Gastrocnemius medialis (tissue), 4 donors: ENCODE measurements at regions not wholly inside any gene's neighbourhood (a gene's known extent, or its start where the extent isn't known, plus 50 kb on each side); places are given as distances from the start of the nearest gene placed in this dataset.

Experiments used
- ATAC-seq, 2 donors: fragments of 150-250 bp; one replicate each; pipeline ENCODE4 v1.9.1; 2016
- DNase-seq, 2 donors: peaks; one replicate each; pipeline ENCODE4 v3.0.0-alpha.2; 2019
- H3K27ac ChIP-seq, 4 donors: fragments of 200-600 bp; sonication (generic); 1 replicate in 1 of 4; 2 replicates in 3 of 4; pipeline ENCODE4 v1.5.1; 2016 to 2018; ENCODE audit warnings: mild to moderate bottlenecking in 2 of 4, moderate library complexity in 1 of 4
- H3K27me3 ChIP-seq, 3 donors: fragments of 200-600 bp; sonication (generic) in 2 of 3; 1 replicate in 1 of 3; 2 replicates in 2 of 3; pipeline versions ENCODE4 v1.5.1 to v1.6.0; 2016 to 2019; ENCODE audit warnings: mild to moderate bottlenecking in 1 of 3, moderate library complexity in 1 of 3
- H3K36me3 ChIP-seq, 2 donors: fragments of 200-600 bp; sonication (generic) in 1 of 2; one replicate each; pipeline ENCODE4 v1.5.1; 2017 to 2018
- H3K4me1 ChIP-seq, 2 donors: fragments of 200-600 bp; sonication (generic) in 1 of 2; one replicate each; pipeline ENCODE4 v1.5.1; 2016 to 2017; ENCODE audit warnings: mild to moderate bottlenecking in 2 of 2
- H3K4me3 ChIP-seq, 4 donors: fragments of 200-600 bp; sonication (generic) in 3 of 4; 1 replicate in 1 of 4; 2 replicates in 3 of 4; pipeline ENCODE4 v1.5.1; 2016 to 2019; ENCODE audit warnings: mild to moderate bottlenecking in 2 of 4
- H3K9me3 ChIP-seq, 3 donors: fragments of 200-600 bp; sonication (generic) in 2 of 3; 1 replicate in 1 of 3; 2 replicates in 2 of 3; pipeline ENCODE4 v1.5.1; 2016 to 2019
- CTCF ChIP-seq, 5 experiments: fragments of 450-650 bp in 3 of 5; fragments of 200-600 bp in 2 of 5; sonication (generic) in 2 of 5; IDR thresholded peaks in 4 of 5; conservative IDR thresholded peaks in 1 of 5; 1 replicate in 4 of 5; 2 replicates in 1 of 5; pipeline ENCODE4 v1.5.1; 2016 to 2019; ENCODE audit warnings: antibody characterized with exemption in 5 of 5, mild to moderate bottlenecking in 3 of 5, moderate library complexity in 3 of 5
- POLR2A ChIP-seq, 2 donors: fragments of 450-650 bp; IDR thresholded peaks; one replicate each; pipeline ENCODE4 v1.6.1; 2017; ENCODE audit warnings: antibody characterized with exemption in 2 of 2, mild to moderate bottlenecking in 2 of 2, moderate library complexity in 2 of 2
- in situ Hi-C, 4 donors: fragments of 200-750 bp; cut with MboI; loops; one replicate each; pipeline versions ENCODE4 v1.15.0 to v1.8.0; 2017; ENCODE audit warnings: low sequenced_read_pairs in 4 of 4
- intact Hi-C: fragments of 100-400 bp; cut with DNase I; formaldehyde crosslinking; loops from one replicate; pipeline ENCODE4 v1.15.1; 2023; ENCODE audit warnings: low total_unique reads

- TF ChIP-seq POLR2A (IDR thresholded peaks at IDR 0.05) (no peak), CTCF (IDR thresholded peaks at IDR 0.05 in 4 of 5, conservative IDR thresholded peaks at IDR 0.05 in 1 of 5) (no peak)
- Histone ChIP-seq H3K9me3 (no peaks in the 10 kb centered on the region), H3K4me1 (no peaks in the 10 kb centered on the region), H3K27ac (no peak overlapping the region), H3K27me3 (no peaks in the 10 kb centered on the region), H3K36me3 (no peaks in the 10 kb centered on the region), H3K4me3 (no peak overlapping the region)
- intact Hi-C loops (no loop called here), in situ Hi-C loops (no loop called here)
- ATAC-seq = no peak
- no peak for DNase-seq
Observed at GRCh38 chr11:95284057-95285052, 53.4 kb upstream of the SESN3 start.

DNA sequence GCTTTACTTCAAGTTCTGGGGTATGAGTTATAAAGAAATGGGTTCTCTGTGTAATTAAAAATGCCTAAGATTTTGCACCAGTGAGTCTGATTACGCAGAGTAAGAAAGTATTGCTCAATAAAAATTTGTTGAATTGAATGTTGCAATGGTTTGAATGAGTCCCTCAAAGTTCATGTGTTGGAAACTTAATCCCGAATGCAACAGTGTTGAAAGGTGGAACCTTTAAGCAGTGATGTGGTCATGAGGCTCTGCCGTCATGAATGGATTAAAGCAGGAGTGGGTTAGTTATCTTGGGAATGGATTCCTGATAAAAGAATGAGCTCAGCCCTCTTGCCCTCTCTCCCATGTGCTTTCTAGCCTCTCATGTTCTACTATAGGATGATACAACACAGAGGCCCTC, 52.6 kb upstream of the SESN3 start:
- Histone ChIP-seq H3K36me3 (no peaks in the 10 kb centered on the region), H3K4me3 (no peak overlapping the region), H3K27ac (no peak overlapping the region), H3K4me1 (no peaks in the 10 kb centered on the region), H3K27me3 (no peaks in the 10 kb centered on the region), H3K9me3 (no peaks in the 10 kb centered on the region)
- TF ChIP-seq POLR2A (IDR thresholded peaks at IDR 0.05) (no peak), CTCF (IDR thresholded peaks at IDR 0.05 in 4 of 5, conservative IDR thresholded peaks at IDR 0.05 in 1 of 5) (no peak)
- intact Hi-C loops (no loop called here), in situ Hi-C loops (no loop called here)
- ATAC-seq (no peak), DNase-seq (no peak)

GRCh38 chr11:95283146-95283545, 52.1 kb upstream of the SESN3 start:
- ATAC-seq (no peak), DNase-seq (no peak)
- Histone ChIP-seq H3K4me3 (no peak overlapping the region), H3K4me1 (no peaks in the 10 kb centered on the region), H3K27ac (no peak overlapping the region), H3K36me3 (no peaks in the 10 kb centered on the region), H3K27me3 (no peaks in the 10 kb centered on the region), H3K9me3 (no peaks in the 10 kb centered on the region)
- TF ChIP-seq POLR2A (IDR thresholded peaks at IDR 0.05) (no peak), CTCF (IDR thresholded peaks at IDR 0.05 in 4 of 5, conservative IDR thresholded peaks at IDR 0.05 in 1 of 5) (no peak)
- intact Hi-C loops = no loop called here
- in situ Hi-C loops = no loop called here

GRCh38 chr11:95282291-95282751, 51.3 kb upstream of the SESN3 start:
- Histone ChIP-seq H3K27ac (no peak overlapping the region), H3K9me3 (no peaks in the 10 kb centered on the region), H3K4me3 (no peak overlapping the region), H3K36me3 (no peaks in the 10 kb centered on the region), H3K4me1 (no peaks in the 10 kb centered on the region), H3K27me3 (no peaks in the 10 kb centered on the region)
- DNase-seq (no peak), ATAC-seq (no peak)
- intact Hi-C loops (no loop called here), in situ Hi-C loops (no loop called here)
- no peak for TF ChIP-seq CTCF (IDR thresholded peaks at IDR 0.05 in 4 of 5, conservative IDR thresholded peaks at IDR 0.05 in 1 of 5)
- no peak for TF ChIP-seq POLR2A (IDR thresholded peaks at IDR 0.05)
